GM18517 (cell line): ENCODE measurements at regions not wholly inside any gene's neighbourhood (a gene's known extent, or its start where the extent isn't known, plus 50 kb on each side); places are given as distances from the start of the nearest gene placed in this dataset.
"Not testable (repeated sequence)": the region's sequence is repeated elsewhere in the genome, so short reads cannot be mapped to it uniquely, and the experiment has no call there.

Source experiments
- ATAC-seq: cut with Tn5 transposase; IDR thresholded peaks from one replicate; pipeline ENCODE4 v1.9.1; 2021; ENCODE audit warnings: mild to moderate bottlenecking, moderate library complexity; ENCODE audit not compliant: unreplicated experiment

- ATAC-seq = not testable (repeated sequence)
Observed at GRCh38 chr17:15858082-15858481, 86.8 kb upstream of the ADORA2B start.

GRCh38 chr17:15860774-15861173 lies 84.2 kb upstream of the ADORA2B start:
- not testable (repeated sequence) for ATAC-seq

- ATAC-seq = not testable (repeated sequence)
Observed at GRCh38 chr17:15864061-15864460, 80.9 kb upstream of the ADORA2B start.

- not testable (repeated sequence) for ATAC-seq
Observed at GRCh38 chr17:15864472-15864871, 80.5 kb upstream of the ADORA2B start.

- ATAC-seq = not testable (repeated sequence)
Observed at GRCh38 chr17:15866015-15866414, 78.9 kb upstream of the ADORA2B start.

GRCh38 chr17:15867331-15867730 lies 77.6 kb upstream of the ADORA2B start:
- not testable (repeated sequence) for ATAC-seq

- not testable (repeated sequence) for ATAC-seq
Observed at GRCh38 chr17:15869868-15870267, 75.1 kb upstream of the ADORA2B start.

GRCh38 chr17:15872677-15873076 lies 72.3 kb upstream of the ADORA2B start:
- not testable (repeated sequence) for ATAC-seq

- not testable (repeated sequence) for ATAC-seq
Observed at GRCh38 chr17:15877882-15878500, 66.9 kb upstream of the ADORA2B start.

- no peak for ATAC-seq
Observed at GRCh38 chr17:15882058-15882720, 62.7 kb upstream of the ADORA2B start.

- no peak for ATAC-seq
Observed at GRCh38 chr17:15882777-15883176, 62.2 kb upstream of the ADORA2B start.

GRCh38 chr17:15883617-15884111 lies 61.3 kb upstream of the ADORA2B start:
- no peak for ATAC-seq

GRCh38 chr17:15884731-15885130 lies 60.2 kb upstream of the ADORA2B start:
- ATAC-seq = no peak

- no peak for ATAC-seq
Observed at GRCh38 chr17:15885770-15886169, 59.2 kb upstream of the ADORA2B start.

- ATAC-seq = no peak
Observed at GRCh38 chr17:15886221-15886620, 58.7 kb upstream of the ADORA2B start.

GRCh38 chr17:15886804-15887203 lies 58.1 kb upstream of the ADORA2B start:
- ATAC-seq = no peak

GRCh38 chr17:15888436-15888835 lies 56.5 kb upstream of the ADORA2B start:
- no peak for ATAC-seq

- no peak for ATAC-seq
Observed at GRCh38 chr17:15890279-15890892, 54.5 kb upstream of the ADORA2B start.

- no peak for ATAC-seq
Observed at GRCh38 chr17:15891318-15891717, 53.6 kb upstream of the ADORA2B start.

- ATAC-seq = no peak
Observed at GRCh38 chr17:15892244-15892643, 52.7 kb upstream of the ADORA2B start.

- ATAC-seq = no peak
Observed at GRCh38 chr17:15892731-15893657, 51.9 kb upstream of the ADORA2B start.
